H9 (cell line): ENCODE measurements at regions not wholly inside any gene's neighbourhood (a gene's known extent, or its start where the extent isn't known, plus 50 kb on each side); places are given as distances from the start of the nearest gene placed in this dataset.
A peak's percentile ranks its signal among the peaks of the same experiment; 100 is the strongest.

Experiments used
- DNase-seq: peaks from one replicate; pipeline ENCODE4 v3.0.0-alpha.2; 2017
- H2AFZ ChIP-seq: one replicate; pipeline ENCODE4 v1.6.1; 2013; ENCODE audit warnings: mild to moderate bottlenecking, low read length, control low read depth, moderate library complexity
- H2AK5ac ChIP-seq: 2 replicates; pipeline ENCODE4 v1.6.1; 2013; ENCODE audit warnings: low read length, control low read depth, mixed read lengths; ENCODE audit not compliant: insufficient read length
- H2BK120ac ChIP-seq: one replicate; pipeline ENCODE4 v1.6.1; 2013; ENCODE audit warnings: low read depth, mild to moderate bottlenecking, low read length, control low read depth, inconsistent platforms; ENCODE audit not compliant: poor library complexity, severe bottlenecking
- H2BK12ac ChIP-seq: 2 replicates; pipeline ENCODE4 v1.6.1; 2013; ENCODE audit warnings: low read length, control low read depth, mixed read lengths, low read depth; ENCODE audit not compliant: insufficient read length
- H2BK15ac ChIP-seq: 2 replicates; pipeline ENCODE4 v1.6.1; 2013; ENCODE audit warnings: low read depth, low read length, control low read depth
- H2BK20ac ChIP-seq: one replicate; pipeline ENCODE4 v1.6.1; 2013; ENCODE audit warnings: low read depth, mild to moderate bottlenecking, low read length, control low read depth, inconsistent platforms; ENCODE audit not compliant: poor library complexity, severe bottlenecking
- H2BK5ac ChIP-seq: 2 replicates; pipeline ENCODE4 v1.6.1; 2013; ENCODE audit warnings: low read length, control low read depth, mixed read lengths; ENCODE audit not compliant: insufficient read length
- H3K14ac ChIP-seq: 2 replicates; pipeline ENCODE4 v1.6.1; 2013; ENCODE audit warnings: low read length, control low read depth; ENCODE audit not compliant: insufficient read depth
- H3K18ac ChIP-seq: 2 replicates; pipeline ENCODE4 v1.6.1; 2013; ENCODE audit warnings: low read depth, mild to moderate bottlenecking, mixed read lengths, low read length, control low read depth; ENCODE audit not compliant: insufficient read length
- H3K23ac ChIP-seq: 2 replicates; pipeline ENCODE4 v1.6.1; 2013; ENCODE audit warnings: low read length, control low read depth, mixed read lengths, low read depth; ENCODE audit not compliant: insufficient read length
- H3K23me2 ChIP-seq: 2 replicates; pipeline ENCODE4 v1.6.1; 2013; ENCODE audit warnings: low read depth, mild to moderate bottlenecking, mixed read lengths, low read length, control low read depth; ENCODE audit not compliant: insufficient read length, poor library complexity, severe bottlenecking
- H3K27ac ChIP-seq: 2 replicates; pipeline ENCODE4 v1.5.1; 2013; ENCODE audit warnings: low read length, control low read depth, mixed read lengths, low read depth; ENCODE audit not compliant: insufficient read length
- H3K27me3 ChIP-seq: 2 replicates; pipeline ENCODE4 v1.6.1; 2013; ENCODE audit warnings: low read length, control low read depth, inconsistent platforms; ENCODE audit not compliant: insufficient read depth
- H3K4ac ChIP-seq: 2 replicates; pipeline ENCODE4 v1.6.1; 2013; ENCODE audit warnings: low read depth, mild to moderate bottlenecking, control low read depth, inconsistent platforms, low read length, moderate library complexity
- H3K4me1 ChIP-seq: 2 replicates; pipeline ENCODE4 v1.6.1; 2013; ENCODE audit warnings: low read length, control low read depth, inconsistent platforms; ENCODE audit not compliant: insufficient read depth
- H3K4me2 ChIP-seq: 2 replicates; pipeline ENCODE4 v1.6.1; 2013; ENCODE audit warnings: low read length, control low read depth, mixed read lengths; ENCODE audit not compliant: insufficient read length, insufficient read depth
- H3K56ac ChIP-seq: 2 replicates; pipeline ENCODE4 v1.6.1; 2013; ENCODE audit warnings: low read depth, mild to moderate bottlenecking, mixed read lengths, low read length, control low read depth; ENCODE audit not compliant: insufficient read length
- H3K79me1 ChIP-seq: 2 replicates; pipeline ENCODE4 v1.6.1; 2013; ENCODE audit warnings: low read depth, mild to moderate bottlenecking, moderate library complexity, low read length, control low read depth, inconsistent platforms; ENCODE audit not compliant: insufficient read depth, poor library complexity, severe bottlenecking
- H3K79me2 ChIP-seq: 2 replicates; pipeline ENCODE4 v1.6.1; 2013; ENCODE audit warnings: low read length, control low read depth, inconsistent platforms; ENCODE audit not compliant: insufficient read depth
- H3K9ac ChIP-seq: 2 replicates; pipeline ENCODE4 v1.6.1; 2013; ENCODE audit warnings: low read length, control low read depth, mixed read lengths; ENCODE audit not compliant: insufficient read length; ENCODE audit errors: extremely low read depth
- H3K9me3 ChIP-seq: one replicate; pipeline ENCODE4 v1.6.1; 2013; ENCODE audit warnings: low read depth, low read length, inconsistent platforms; ENCODE audit not compliant: control insufficient read depth
- H3T11ph ChIP-seq: one replicate; pipeline ENCODE4 v1.6.1; 2013; ENCODE audit warnings: mild to moderate bottlenecking, low read length, control low read depth, inconsistent platforms
- H4K20me1 ChIP-seq: one replicate; pipeline ENCODE4 v1.6.1; 2013; ENCODE audit not compliant: control insufficient read depth, insufficient read length, insufficient read depth
- H4K5ac ChIP-seq: 2 replicates; pipeline ENCODE4 v1.6.1; 2013; ENCODE audit warnings: low read depth, mild to moderate bottlenecking, mixed read lengths, low read length, control low read depth; ENCODE audit not compliant: insufficient read length
- H4K8ac ChIP-seq: replicated peaks from 2 replicates; pipeline ENCODE4 v1.6.1; 2013; ENCODE audit warnings: low read length, control low read depth, mixed read lengths, low read depth; ENCODE audit not compliant: insufficient read length
- H4K91ac ChIP-seq: 2 replicates; pipeline ENCODE4 v1.6.1; 2013; ENCODE audit warnings: low read depth, mild to moderate bottlenecking, moderate library complexity, mixed read lengths, low read length, control low read depth; ENCODE audit not compliant: insufficient read length
- H3K27ac Mint-ChIP-seq, 3 experiments: 2 replicates in 2 of 3; 3 replicates in 1 of 3; pipeline ENCODE4 v1.8.0; 2020 to 2021; ENCODE audit warnings: mixed read lengths in 3 of 3, mild to moderate bottlenecking in 1 of 3, moderate library complexity in 1 of 3
- H3K27me3 Mint-ChIP-seq: 2 replicates; pipeline ENCODE4 v1.8.0; 2021; ENCODE audit warnings: low read depth, mild to moderate bottlenecking, moderate library complexity, mixed read lengths
- H3K36me3 Mint-ChIP-seq, 3 experiments: 2 replicates in 2 of 3; 3 replicates in 1 of 3; pipeline ENCODE4 v1.8.0; 2020 to 2021; ENCODE audit warnings: low read depth in 3 of 3, mixed read lengths in 3 of 3; ENCODE audit not compliant: insufficient read depth in 1 of 3
- H3K4me1 Mint-ChIP-seq, 2 experiments: 2 replicates each; pipeline ENCODE4 v1.8.0; 2020; ENCODE audit warnings: mixed read lengths in 2 of 2
- H3K4me3 Mint-ChIP-seq, 2 experiments: 2 replicates in 1 of 2; 3 replicates in 1 of 2; pipeline ENCODE4 v1.8.0; 2020 to 2021; ENCODE audit warnings: mild to moderate bottlenecking in 2 of 2, mixed read lengths in 2 of 2, moderate library complexity in 1 of 2
- H3K9me3 Mint-ChIP-seq, 2 experiments: 2 replicates in 1 of 2; 3 replicates in 1 of 2; pipeline ENCODE4 v1.8.0; 2020; ENCODE audit warnings: mild to moderate bottlenecking in 2 of 2, mixed read lengths in 2 of 2, moderate library complexity in 1 of 2
- CTCF ChIP-seq: fragments of 200-600 bp; sonication (generic); conservative IDR thresholded peaks from 3 replicates; pipeline ENCODE4 v1.8.0; 2021; ENCODE audit warnings: antibody characterized with exemption, mild to moderate bottlenecking
- WGBS: extraction: QIAGEN DNeasy Blood & Tissue Kit; methylation state at CpG from one replicate; pipeline ENCODE4 v1.1.7; 2013; ENCODE audit warnings: missing lambda C conversion rate, low lambda C conversion rate, mixed read lengths; ENCODE audit not compliant: insufficient read length; ENCODE audit errors: extremely low coverage; 5-methylcytosine and 5-hydroxymethylcytosine counted together

GRCh38 chr2:12441750-12442475 lies 274.8 kb upstream of the TRIB2 start:
- H2BK120ac ChIP-seq = no peak overlapping the region
- H2AFZ ChIP-seq = no peak overlapping the region
- H3K27me3 ChIP-seq = no peaks in the 10 kb centered on the region; the same call in 1 of the 2 replicates
- H4K91ac ChIP-seq = no peak overlapping the region
- no peak overlapping the region for H2BK5ac ChIP-seq
- H3K27me3 Mint-ChIP-seq = no peaks in the 10 kb centered on the region
- H2AK5ac ChIP-seq = no peak overlapping the region
- no peak overlapping the region for H4K5ac ChIP-seq
- H3K9me3 Mint-ChIP-seq = peaks cover 8 to 16% of the 10 kb centered on the region in 2 experiments; a peak in 4 of 5 replicates
- no peak for DNase-seq
- TF ChIP-seq CTCF = no peak
- H2BK20ac ChIP-seq = no peak overlapping the region
- H3K18ac ChIP-seq = no peak overlapping the region
- no peak overlapping the region for H4K8ac ChIP-seq
- no peaks in the 10 kb centered on the region for H3K79me2 ChIP-seq
- H3K14ac ChIP-seq = no peak overlapping the region
- H3K4me1 ChIP-seq = no peaks in the 10 kb centered on the region
- no peaks in the 10 kb centered on the region for H3K9me3 ChIP-seq
- H3K27ac ChIP-seq = no peak overlapping the region
- no peak overlapping the region for H3K4me3 Mint-ChIP-seq
- no peaks in the 10 kb centered on the region for H3K23me2 ChIP-seq
- no peaks in the 10 kb centered on the region for H4K20me1 ChIP-seq
- no peak overlapping the region for H3K4me2 ChIP-seq
- no peak overlapping the region for H3K4ac ChIP-seq
- peaks cover 10 to 25% of the 10 kb centered on the region in 2 experiments for H3K4me1 Mint-ChIP-seq
- peaks cover 8 to 17% (median 11%) of the 10 kb centered on the region in 3 experiments; a peak in 5 of 7 replicates for H3K36me3 Mint-ChIP-seq
- H3K9ac ChIP-seq = no peak overlapping the region
- H3K79me1 ChIP-seq = no peaks in the 10 kb centered on the region
- peak overlapping the region in 2 of 3 experiments; percentile 32 to 78; a peak in 2 of 7 replicates for H3K27ac Mint-ChIP-seq
- WGBS = no CpG with 5 or more reads among the region's 7 CpGs
- no peak overlapping the region for H3K56ac ChIP-seq
- H2BK12ac ChIP-seq = no peak overlapping the region
- H2BK15ac ChIP-seq = no peak overlapping the region
- no peak overlapping the region for H3K23ac ChIP-seq
- no peak overlapping the region for H3T11ph ChIP-seq
